Karpas-422 (cell line): ENCODE measurements at regions not wholly inside any gene's neighbourhood (a gene's known extent, or its start where the extent isn't known, plus 50 kb on each side); places are given as distances from the start of the nearest gene placed in this dataset.

Experiments used
- DNase-seq: peaks from one replicate; pipeline ENCODE4 v3.0.0-alpha.2; 2015
- H2AFZ ChIP-seq: fragments of 200-600 bp; sonication (generic); 2 replicates; pipeline ENCODE4 v1.6.1; 2014; ENCODE audit warnings: antibody characterized with exemption, low read length, mixed read lengths
- H3K27ac ChIP-seq: fragments of 200-600 bp; sonication (generic); 2 replicates; pipeline ENCODE4 v1.5.1; 2014; ENCODE audit warnings: mild to moderate bottlenecking, low read length, moderate library complexity
- H3K27me3 ChIP-seq: fragments of 200-600 bp; sonication (generic); 2 replicates; pipeline ENCODE4 v1.6.1; 2014; ENCODE audit warnings: low read length, mixed read lengths
- H3K36me3 ChIP-seq: fragments of 200-600 bp; sonication (generic); 2 replicates; pipeline ENCODE4 v1.6.1; 2014; ENCODE audit warnings: low read length, mixed read lengths; ENCODE audit not compliant: insufficient read depth
- H3K4me1 ChIP-seq: fragments of 200-600 bp; sonication (generic); 2 replicates; pipeline ENCODE4 v1.6.1; 2014; ENCODE audit warnings: mild to moderate bottlenecking, low read length, mixed read lengths
- H3K4me2 ChIP-seq: fragments of 200-600 bp; sonication (generic); 2 replicates; pipeline ENCODE4 v1.6.1; 2014; ENCODE audit warnings: low read length, low read depth, mild to moderate bottlenecking; ENCODE audit not compliant: poor library complexity, severe bottlenecking
- H3K4me3 ChIP-seq: fragments of 200-600 bp; sonication (generic); 2 replicates; pipeline ENCODE4 v1.5.1; 2014; ENCODE audit warnings: mild to moderate bottlenecking, antibody characterized with exemption, low read length, mixed read lengths
- H3K79me2 ChIP-seq: fragments of 200-600 bp; sonication (generic); 2 replicates; pipeline ENCODE4 v1.6.1; 2014; ENCODE audit warnings: mild to moderate bottlenecking, low read length, mixed read lengths
- H3K9ac ChIP-seq: fragments of 200-600 bp; sonication (generic); 2 replicates; pipeline ENCODE4 v1.6.0; 2014; ENCODE audit warnings: low read length
- H3K9me2 ChIP-seq: fragments of 200-600 bp; sonication (generic), shearing (Covaris generic); replicated peaks from 2 replicates; pipeline ENCODE4 v1.6.0; 2014; ENCODE audit warnings: mild to moderate bottlenecking, low read length, moderate library complexity; ENCODE audit not compliant: insufficient read depth
- H3K9me3 ChIP-seq: fragments of 300-700, 200-600 bp; sonication (generic); 2 replicates; pipeline ENCODE4 v1.6.1; 2014; ENCODE audit warnings: low read length, mixed read lengths
- H4K20me1 ChIP-seq: fragments of 200-600 bp; sonication (generic); 2 replicates; pipeline ENCODE4 v1.6.1; 2014; ENCODE audit warnings: mild to moderate bottlenecking, antibody characterized with exemption, low read length, low read depth; ENCODE audit not compliant: insufficient read depth

GRCh38 chr2:58614219-58614618, 373.1 kb upstream of the FANCL start:
- DNase-seq: no peak
- Histone ChIP-seq H3K36me3 (no peaks in the 10 kb centered on the region), H3K9ac (no peak overlapping the region), H3K4me2 (no peak overlapping the region), H3K4me1 (no peaks in the 10 kb centered on the region), H2AFZ (no peak overlapping the region), H3K4me3 (no peak overlapping the region), H3K79me2 (no peaks in the 10 kb centered on the region), H3K27me3 (no peaks in the 10 kb centered on the region), H3K27ac (no peak overlapping the region), H4K20me1 (no peaks in the 10 kb centered on the region), H3K9me3 (no peaks in the 10 kb centered on the region), H3K9me2 (no peaks in the 10 kb centered on the region)

GRCh38 chr2:58612973-58613372, 371.8 kb upstream of the FANCL start:
- Histone ChIP-seq H3K9ac (no peak overlapping the region), H3K4me2 (no peak overlapping the region), H3K4me3 (no peak overlapping the region), H3K36me3 (no peaks in the 10 kb centered on the region), H3K9me2 (no peaks in the 10 kb centered on the region), H3K27ac (no peak overlapping the region), H3K79me2 (no peaks in the 10 kb centered on the region), H3K4me1 (no peaks in the 10 kb centered on the region), H3K27me3 (no peaks in the 10 kb centered on the region), H2AFZ (no peak overlapping the region), H3K9me3 (no peaks in the 10 kb centered on the region), H4K20me1 (no peaks in the 10 kb centered on the region)
- DNase-seq: no peak

GRCh38 chr2:58609326-58609725, 368.2 kb upstream of the FANCL start:
- Histone ChIP-seq H3K4me1 (no peaks in the 10 kb centered on the region), H3K27me3 (no peaks in the 10 kb centered on the region), H3K36me3 (no peaks in the 10 kb centered on the region), H2AFZ (no peak overlapping the region), H3K9me3 (no peaks in the 10 kb centered on the region), H3K4me2 (no peak overlapping the region), H3K79me2 (no peaks in the 10 kb centered on the region), H4K20me1 (no peaks in the 10 kb centered on the region), H3K9ac (no peak overlapping the region), H3K4me3 (no peak overlapping the region), H3K9me2 (no peaks in the 10 kb centered on the region), H3K27ac (no peak overlapping the region)
- no peak for DNase-seq

GRCh38 chr2:58608146-58608545, 367.0 kb upstream of the FANCL start:
- H2AFZ ChIP-seq: no peak overlapping the region
- H3K79me2 ChIP-seq: no peaks in the 10 kb centered on the region
- H3K9me2 ChIP-seq: no peaks in the 10 kb centered on the region
- H3K36me3 ChIP-seq: no peaks in the 10 kb centered on the region
- no peaks in the 10 kb centered on the region for H4K20me1 ChIP-seq
- H3K9ac ChIP-seq: no peak overlapping the region
- H3K27me3 ChIP-seq: no peaks in the 10 kb centered on the region
- H3K27ac ChIP-seq: no peak overlapping the region
- no peak overlapping the region for H3K4me3 ChIP-seq
- no peak overlapping the region for H3K4me2 ChIP-seq
- H3K4me1 ChIP-seq: no peaks in the 10 kb centered on the region
- DNase-seq: no peak
- H3K9me3 ChIP-seq: no peaks in the 10 kb centered on the region

GRCh38 chr2:58607448-58607847, 366.3 kb upstream of the FANCL start:
- Histone ChIP-seq H3K79me2 (no peaks in the 10 kb centered on the region), H3K36me3 (no peaks in the 10 kb centered on the region), H3K9me2 (no peaks in the 10 kb centered on the region), H3K4me3 (no peak overlapping the region), H3K4me2 (no peak overlapping the region), H3K9ac (no peak overlapping the region), H4K20me1 (no peaks in the 10 kb centered on the region), H3K27me3 (no peaks in the 10 kb centered on the region), H3K4me1 (no peaks in the 10 kb centered on the region), H2AFZ (no peak overlapping the region), H3K9me3 (no peaks in the 10 kb centered on the region), H3K27ac (no peak overlapping the region)
- no peak for DNase-seq

- Histone ChIP-seq H3K79me2 (no peaks in the 10 kb centered on the region), H4K20me1 (no peaks in the 10 kb centered on the region), H3K36me3 (no peaks in the 10 kb centered on the region), H3K9me2 (no peaks in the 10 kb centered on the region), H3K4me1 (no peaks in the 10 kb centered on the region), H3K4me2 (no peak overlapping the region), H2AFZ (no peak overlapping the region), H3K9me3 (no peaks in the 10 kb centered on the region), H3K27me3 (no peaks in the 10 kb centered on the region), H3K27ac (no peak overlapping the region), H3K9ac (no peak overlapping the region), H3K4me3 (no peak overlapping the region)
- DNase-seq: no peak
These were observed 365.7 kb upstream of the FANCL start for GRCh38 chr2:58606799-58607198.

- H3K27me3 ChIP-seq: no peaks in the 10 kb centered on the region
- no peaks in the 10 kb centered on the region for H3K9me3 ChIP-seq
- H4K20me1 ChIP-seq: no peaks in the 10 kb centered on the region
- H3K9ac ChIP-seq: no peak overlapping the region
- no peaks in the 10 kb centered on the region for H3K9me2 ChIP-seq
- H2AFZ ChIP-seq: no peak overlapping the region
- no peak for DNase-seq
- H3K36me3 ChIP-seq: no peaks in the 10 kb centered on the region
- no peaks in the 10 kb centered on the region for H3K79me2 ChIP-seq
- H3K4me2 ChIP-seq: no peak overlapping the region
- no peaks in the 10 kb centered on the region for H3K4me1 ChIP-seq
- H3K4me3 ChIP-seq: no peak overlapping the region
- H3K27ac ChIP-seq: no peak overlapping the region
These were observed 363.0 kb upstream of the FANCL start for GRCh38 chr2:58604096-58604495.

GRCh38 chr2:58601017-58601416, 359.9 kb upstream of the FANCL start:
- H3K9me2 ChIP-seq: no peaks in the 10 kb centered on the region
- DNase-seq: no peak
- H3K4me3 ChIP-seq: no peak overlapping the region
- H3K4me1 ChIP-seq: no peaks in the 10 kb centered on the region
- H4K20me1 ChIP-seq: no peaks in the 10 kb centered on the region
- H3K27me3 ChIP-seq: no peaks in the 10 kb centered on the region
- no peak overlapping the region for H3K9ac ChIP-seq
- no peaks in the 10 kb centered on the region for H3K79me2 ChIP-seq
- H3K27ac ChIP-seq: no peak overlapping the region
- no peak overlapping the region for H2AFZ ChIP-seq
- no peak overlapping the region for H3K4me2 ChIP-seq
- H3K9me3 ChIP-seq: no peaks in the 10 kb centered on the region
- H3K36me3 ChIP-seq: no peaks in the 10 kb centered on the region

GRCh38 chr2:58598171-58598570, 357.0 kb upstream of the FANCL start:
- H3K36me3 ChIP-seq: no peaks in the 10 kb centered on the region
- H3K9me2 ChIP-seq: no peaks in the 10 kb centered on the region
- no peaks in the 10 kb centered on the region for H3K9me3 ChIP-seq
- no peak overlapping the region for H3K4me2 ChIP-seq
- no peak overlapping the region for H2AFZ ChIP-seq
- H4K20me1 ChIP-seq: no peaks in the 10 kb centered on the region
- H3K9ac ChIP-seq: no peak overlapping the region
- H3K27me3 ChIP-seq: no peaks in the 10 kb centered on the region
- H3K27ac ChIP-seq: no peak overlapping the region
- no peaks in the 10 kb centered on the region for H3K4me1 ChIP-seq
- H3K4me3 ChIP-seq: no peak overlapping the region
- DNase-seq: no peak
- H3K79me2 ChIP-seq: no peaks in the 10 kb centered on the region
